ENCODE measurements at regions not wholly inside any gene's neighbourhood (a gene's known extent, or its start where the extent isn't known, plus 50 kb on each side); places are given as distances from the start of the nearest gene placed in this dataset.
A peak's percentile ranks its signal among the peaks of the same experiment; 100 is the strongest.

GRCh38 chr9:91071184-91071990 lies 269.8 kb downstream of the SYK start:
- TF ChIP-seq CTCF (conservative IDR thresholded peaks at IDR 0.05), result no peak
- H3K27ac ChIP-seq, result peak overlapping the region; percentile 63

GRCh38 chr9:91073049-91073810 lies 271.6 kb downstream of the SYK start:
- no peak overlapping the region for H3K27ac ChIP-seq
- TF ChIP-seq CTCF (conservative IDR thresholded peaks at IDR 0.05), result no peak

- H3K27ac ChIP-seq, result no peak overlapping the region
- no peak for TF ChIP-seq CTCF (conservative IDR thresholded peaks at IDR 0.05)
These were observed 272.5 kb downstream of the SYK start for GRCh38 chr9:91073811-91074771.

GRCh38 chr9:91074866-91075265 lies 273.2 kb downstream of the SYK start:
- TF ChIP-seq CTCF (conservative IDR thresholded peaks at IDR 0.05), result no peak
- H3K27ac ChIP-seq, result no peak overlapping the region

GRCh38 chr9:91075279-91075678 lies 273.7 kb downstream of the SYK start:
- no peak for TF ChIP-seq CTCF (conservative IDR thresholded peaks at IDR 0.05)
- H3K27ac ChIP-seq, result no peak overlapping the region

- H3K27ac ChIP-seq, result no peak overlapping the region
- TF ChIP-seq CTCF (conservative IDR thresholded peaks at IDR 0.05), result no peak
These were observed 276.2 kb downstream of the SYK start for GRCh38 chr9:91077624-91078368.
